K562 (cell line): ENCODE measurements at regions not wholly inside any gene's neighbourhood (a gene's known extent, or its start where the extent isn't known, plus 50 kb on each side); places are given as distances from the start of the nearest gene placed in this dataset.

Source experiments
- PCBP2 ChIP-seq: fragments of 200-400 bp; formaldehyde crosslinking; IDR thresholded peaks from 2 replicates; pipeline ENCODE4 v1.6.1; 2018; ENCODE audit warnings: low read length, low read depth, mild to moderate bottlenecking, moderate library complexity; ENCODE audit not compliant: poor library complexity, severe bottlenecking
- PTRF ChIP-seq: fragments of 450-650 bp; IDR thresholded peaks from 2 replicates; pipeline ENCODE4 v1.6.1; 2016; ENCODE audit warnings: mild to moderate bottlenecking, missing genetic modification characterization, missing compliant biosample characterization
- SMAD3 ChIP-seq: fragments of 450-650 bp; formaldehyde crosslinking; conservative IDR thresholded peaks from 2 replicates; pipeline ENCODE4 v1.4.0; 2020; ENCODE audit warnings: mild to moderate bottlenecking
- ZNF184 ChIP-seq: sonication (generic); formaldehyde crosslinking; IDR thresholded peaks from 2 replicates; pipeline ENCODE4 v1.5.0; 2020; ENCODE audit warnings: missing genetic modification reagents
- ZNF407 ChIP-seq: fragments of 450-650 bp; IDR thresholded peaks from 2 replicates; pipeline ENCODE4 v1.6.1; 2016; ENCODE audit warnings: low read depth

- TF ChIP-seq ZNF407: no peak
- TF ChIP-seq PTRF: no peak
- TF ChIP-seq SMAD3 (CRISPR knock-in tag): no peak
- no peak for TF ChIP-seq PCBP2
- no peak for TF ChIP-seq ZNF184 (CRISPR knock-in tag)
Observed at GRCh38 chr3:30502742-30503073, 103.7 kb upstream of the TGFBR2 start (continued).
